ENCODE measurements at regions not wholly inside any gene's neighbourhood (a gene's known extent, or its start where the extent isn't known, plus 50 kb on each side); places are given as distances from the start of the nearest gene placed in this dataset.
A peak's percentile ranks its signal among the peaks of the same experiment; 100 is the strongest.

DNA sequence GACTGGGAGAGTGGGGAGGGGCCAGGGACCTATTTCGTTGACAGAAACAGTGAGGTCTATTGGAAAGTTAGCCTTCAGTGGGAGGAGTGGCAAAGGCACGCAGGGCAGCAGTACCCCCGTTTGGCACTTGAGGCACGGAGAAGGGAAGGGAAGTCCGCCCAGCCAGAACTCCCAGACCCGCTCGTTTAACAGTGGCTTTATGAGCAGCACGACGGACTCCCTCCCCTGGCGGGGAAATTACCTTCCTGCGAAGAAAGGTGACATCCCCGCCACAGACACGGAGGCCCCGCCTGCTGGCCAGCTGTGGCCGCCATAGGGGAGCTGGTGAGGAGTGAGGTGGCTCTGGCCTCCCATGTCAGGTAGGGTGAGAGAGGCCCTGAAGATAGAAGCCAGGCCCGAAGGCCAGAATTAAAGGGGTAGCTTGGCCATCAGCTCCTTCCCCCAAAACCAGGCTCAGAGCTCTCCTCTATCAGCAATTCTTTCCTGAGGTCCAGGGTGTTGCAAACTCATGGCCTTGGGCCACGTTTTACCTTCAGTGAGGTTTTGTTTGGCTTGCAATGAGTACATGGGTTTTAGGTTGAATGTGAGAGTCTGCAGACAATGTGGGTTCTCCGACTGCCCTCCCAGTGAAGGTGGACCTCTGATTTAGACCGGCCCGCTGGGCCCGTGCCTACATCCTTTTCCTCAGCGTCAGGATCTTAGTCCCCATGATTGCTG lies 123.7 kb downstream of the MRPL14 start:
- 46% methylated on average over 21 of the region's 22 CpGs for WGBS (ENCODE audit: low lambda C conversion rate)
- FAIRE-seq: no peak
- Histone ChIP-seq H3K4me2 (ENCODE audit: low read depth, low read length) (peak overlapping the region; percentile 37; the same call in 1 of the 2 replicates), H3K4me1 (ENCODE audit: insufficient read depth, low read length) (peaks cover 86% of the 10 kb centered on the region), H3K4me3 (replicated peaks in 1 of 3; ENCODE audit: insufficient read depth in 1 of 3, low read depth in 2 of 3, low read length in 3 of 3) (0 out of 6 replicates have a peak overlapping the region, but pooled peaks of 1 of the 3 experiments have one; percentile 1), H3K9me3 (ENCODE audit: low read length) (no peaks in the 10 kb centered on the region), H4K20me1 (ENCODE audit: insufficient read depth, low read length) (no peaks in the 10 kb centered on the region), H3K27me3 (ENCODE audit: control insufficient read depth in 1 of 2, insufficient read depth in 2 of 2, low read length in 2 of 2) (peaks cover 3 to 15% of the 10 kb centered on the region in 2 experiments; a peak in 2 of 5 replicates), H2AFZ (ENCODE audit: low read length) (no peak overlapping the region), H3K79me2 (ENCODE audit: insufficient read depth, low read length) (no peaks in the 10 kb centered on the region), H3K27ac (ENCODE audit: extremely low read length, insufficient read depth, low read length) (no peak overlapping the region), H3K36me3 (replicated peaks in 1 of 2; ENCODE audit: control insufficient read depth in 1 of 2, insufficient read depth in 2 of 2, low read length in 2 of 2) (no peaks in the 10 kb centered on the region), H3K9ac (ENCODE audit: insufficient read depth, low read depth, low read length) (no peak overlapping the region)
- CTCF ChIA-PET (ENCODE audit: low intra/inter-chr PET ratio, low total read pairs): no interaction called here
- intact Hi-C loops (cut with micrococcal nuclease; ENCODE audit: unreplicated experiment): loop anchor here (5.0 kb wide), 1 partner anchor 69 kb away; no protein-coding TSS in a partner anchor
- peak; percentile 27 for ATAC-seq
- in situ Hi-C loops (cut with HindIII; ENCODE audit: extremely low pct_ligation_motif_present, low pct_unique_long_range_greater_than_20kb): no loop called here
- BruUV-seq (replicated peaks): no TSS peak
- no peak for DNase-seq (ENCODE audit: low spot score)
- POLR2A ChIA-PET: no interaction called here
- TF ChIP-seq SATB2 (CRISPR knock-in tag; IDR thresholded peaks at IDR 0.05) (no peak), RFX3 (CRISPR knock-in tag; IDR thresholded peaks at IDR 0.05) (no peak), ZNF335 (CRISPR knock-in tag; IDR thresholded peaks at IDR 0.05) (no peak), NFKB2 (CRISPR knock-in tag; IDR thresholded peaks at IDR 0.05; ENCODE audit: borderline replicate concordance) (no peak), PPARG (CRISPR knock-in tag; conservative IDR thresholded peaks at IDR 0.05) (no peak), MAFK (conservative IDR thresholded peaks at IDR 0.05 in 1 of 2, IDR thresholded peaks at IDR 0.05 in 1 of 2; ENCODE audit: low read length in 2 of 2) (no peak), PHF8 (CRISPR knock-in tag; IDR thresholded peaks at IDR 0.05) (peak; percentile 33; the same call in 1 of the 2 replicates), SP5 (CRISPR knock-in tag; IDR thresholded peaks at IDR 0.05; ENCODE audit: borderline replicate concordance, low read depth) (no peak; the same call in 1 of the 2 replicates), RXRA (CRISPR knock-in tag; IDR thresholded peaks at IDR 0.05) (no peak), NKX3-1 (CRISPR knock-in tag; IDR thresholded peaks at IDR 0.05) (no peak), ATF6 (CRISPR knock-in tag; conservative IDR thresholded peaks at IDR 0.05) (no peak), PLRG1 (conservative IDR thresholded peaks at IDR 0.05) (no peak), ELK4 (CRISPR knock-in tag; IDR thresholded peaks at IDR 0.05; ENCODE audit: borderline replicate concordance) (no peak), ZNF792 (CRISPR knock-in tag; IDR thresholded peaks at IDR 0.05) (no peak), ATF4 (CRISPR knock-in tag; IDR thresholded peaks at IDR 0.05) (no peak), NFE2 (CRISPR knock-in tag; IDR thresholded peaks at IDR 0.05) (no peak), NBN (conservative IDR thresholded peaks at IDR 0.05) (no peak), ZNF317 (CRISPR knock-in tag; IDR thresholded peaks at IDR 0.05) (peak; percentile 79; the same call in 1 of the 2 replicates), E2F5 (CRISPR knock-in tag; conservative IDR thresholded peaks at IDR 0.05) (no peak), ZNF329 (CRISPR knock-in tag; IDR thresholded peaks at IDR 0.05; ENCODE audit: low read depth) (no peak), MXI1 (IDR thresholded peaks at IDR 0.05; ENCODE audit: borderline replicate concordance, low read depth, low read length) (no peak), NFE2L2 (IDR thresholded peaks at IDR 0.05; ENCODE audit: low read length) (no peak)
